GM12878 (cell line): ENCODE measurements at regions not wholly inside any gene's neighbourhood (a gene's known extent, or its start where the extent isn't known, plus 50 kb on each side); places are given as distances from the start of the nearest gene placed in this dataset.

Experiments
- ATAC-seq: fragments of 200-7000 bp; cut with Tn5 transposase; 3 replicates; pipeline ENCODE4 v1.9.1; 2020; ENCODE audit warnings: mild to moderate bottlenecking, moderate library complexity
- BruUV-seq: library from RNA; stranded (reverse); fragments of 400-500 nt; replicated peaks from 2 replicates; lab custom pipeline; 2021; lab: Mats Ljungman, UMichigan
- CTCF ChIA-PET: fragments of 300-600 bp; sonication (Branson Sonifier 250); formaldehyde crosslinking; extraction: SDS; loops from one replicate; lab custom pipeline; 2021; ENCODE audit warnings: inconsistent platforms; lab: Yijun Ruan, JAX
- POLR2A ChIA-PET: fragments of 350-600 bp; formaldehyde crosslinking; extraction: SDS; loops from one replicate; lab custom pipeline; 2021; ENCODE audit warnings: inconsistent platforms; lab: Charles Lee
- RAD21 ChIA-PET: fragments of 300-600 bp; sonication (Branson Sonifier 250); formaldehyde crosslinking; loops from one replicate; lab custom pipeline; 2023; ENCODE audit warnings: antibody characterized with exemption; ENCODE audit not compliant: unreplicated experiment; lab: Charles Lee
- SMC1A ChIA-PET: fragments of 300-600 bp; sonication (Branson Sonifier 250); formaldehyde crosslinking; loops from one replicate; lab custom pipeline; 2023; ENCODE audit not compliant: unreplicated experiment, uncharacterized antibody; lab: Charles Lee
- DNase-seq: peaks from one replicate; pipeline ENCODE4 v3.0.0-alpha.2; 2011; ENCODE audit warnings: low read depth, low spot score
- FAIRE-seq: peaks from 3 replicates; lab custom pipeline; 2011; peaks lifted over from hg19 to GRCh38; lab: Jason Lieb, UNC
- H2AFZ ChIP-seq: 2 replicates; pipeline ENCODE4 v1.6.0; 2011; ENCODE audit warnings: low read depth, low read length, control low read depth; ENCODE audit not compliant: control insufficient read depth
- H3K27ac ChIP-seq: 2 replicates; pipeline ENCODE4 v1.5.1; 2011; ENCODE audit warnings: control low read depth; ENCODE audit not compliant: control insufficient read depth, insufficient read depth
- H3K27me3 ChIP-seq, 2 experiments: replicated peaks in 1 of 2; 2 replicates each; pipeline versions ENCODE4 v1.6.0 to v1.6.1; 2011; ENCODE audit warnings: low read length in 1 of 2; ENCODE audit not compliant: control insufficient read depth in 2 of 2, insufficient read depth in 2 of 2
- H3K36me3 ChIP-seq, 2 experiments: 2 replicates each; pipeline ENCODE4 v1.5.1; 2011; ENCODE audit warnings: low read length in 1 of 2; ENCODE audit not compliant: control insufficient read depth in 2 of 2, insufficient read depth in 2 of 2
- H3K4me1 ChIP-seq: 2 replicates; pipeline ENCODE4 v1.6.1; 2011; ENCODE audit warnings: mild to moderate bottlenecking, low read length, moderate library complexity, mixed read lengths; ENCODE audit not compliant: control insufficient read depth, insufficient read depth
- H3K4me2 ChIP-seq: 2 replicates; pipeline ENCODE4 v1.6.0; 2011; ENCODE audit warnings: control low read depth; ENCODE audit not compliant: control insufficient read depth, insufficient read depth
- H3K4me3 ChIP-seq: fragments of 200-600 bp; sonication (generic); 2 replicates; pipeline ENCODE4 v1.5.1; 2016
- H3K79me2 ChIP-seq: 2 replicates; pipeline ENCODE4 v1.6.0; 2011; ENCODE audit warnings: low read length; ENCODE audit not compliant: control insufficient read depth, insufficient read depth
- H3K9ac ChIP-seq: 2 replicates; pipeline ENCODE4 v1.8.0; 2011; ENCODE audit warnings: low read length, control low read depth, mixed read lengths; ENCODE audit not compliant: control insufficient read depth, insufficient read depth
- H3K9me3 ChIP-seq: replicated peaks from 3 replicates; pipeline ENCODE4 v1.5.1; 2011; ENCODE audit warnings: mild to moderate bottlenecking, low read length; ENCODE audit not compliant: control insufficient read depth, insufficient read depth
- H4K20me1 ChIP-seq: 2 replicates; pipeline ENCODE4 v1.6.0; 2011; ENCODE audit not compliant: control insufficient read depth, insufficient read depth
- ASH2L ChIP-seq: fragments of 300-600, 200-600 bp; sonication (generic); IDR thresholded peaks from 2 replicates; pipeline ENCODE4 v1.6.1; 2017; ENCODE audit warnings: low read depth, mild to moderate bottlenecking, borderline replicate concordance
- BCL3 ChIP-seq: IDR thresholded peaks from 2 replicates; pipeline ENCODE4 v1.6.1; 2011; ENCODE audit warnings: borderline replicate concordance, low read depth, mild to moderate bottlenecking, moderate library complexity, low read length; ENCODE audit not compliant: insufficient read depth, poor library complexity, severe bottlenecking
- CHD1 ChIP-seq: IDR thresholded peaks from 2 replicates; pipeline ENCODE4 v1.6.1; 2012; ENCODE audit warnings: low read depth, low read length, improper control_type of control experiment
- DPF2 ChIP-seq: fragments of 450-650 bp; IDR thresholded peaks from 2 replicates; pipeline ENCODE4 v1.6.1; 2017; ENCODE audit warnings: mild to moderate bottlenecking
- E4F1 ChIP-seq: fragments of 450-650 bp; IDR thresholded peaks from 2 replicates; pipeline ENCODE4 v1.6.1; 2018; ENCODE audit warnings: borderline replicate concordance, mild to moderate bottlenecking; ENCODE audit not compliant: partially characterized antibody
- EP300 ChIP-seq, 2 experiments: fragments of 150-350 bp in 1 of 2; IDR thresholded peaks; 2 replicates each; pipeline ENCODE4 v1.6.1; 2011 to 2012; ENCODE audit warnings: low read depth in 2 of 2, low read length in 2 of 2, borderline replicate concordance in 1 of 2, improper control_type of control experiment in 1 of 2, inconsistent platforms in 1 of 2; ENCODE audit not compliant: control insufficient read depth in 1 of 2
- FOS ChIP-seq: IDR thresholded peaks from 3 replicates; pipeline ENCODE4 v1.6.1; 2011; ENCODE audit warnings: borderline replicate concordance; ENCODE audit not compliant: insufficient read length; ENCODE audit errors: extremely low read depth
- JUND ChIP-seq: IDR thresholded peaks from 2 replicates; pipeline ENCODE4 v1.6.1; 2012; ENCODE audit warnings: low read depth, mild to moderate bottlenecking, low read length, improper control_type of control experiment, moderate library complexity
- MEF2B ChIP-seq: fragments of 450-650 bp; IDR thresholded peaks from 2 replicates; pipeline ENCODE4 v1.6.1; 2018; ENCODE audit warnings: mild to moderate bottlenecking, moderate library complexity; ENCODE audit not compliant: partially characterized antibody, poor library complexity, severe bottlenecking
- NR2C1 ChIP-seq: fragments of 450-650 bp; IDR thresholded peaks from 2 replicates; pipeline ENCODE4 v1.6.1; 2017; ENCODE audit warnings: antibody characterized with exemption, mild to moderate bottlenecking, moderate library complexity
- PAX5 ChIP-seq: IDR thresholded peaks from 2 replicates; pipeline ENCODE4 v1.6.1; 2011; ENCODE audit warnings: low read depth, low read length, borderline replicate concordance
- PAX8 ChIP-seq: fragments of 450-650 bp; IDR thresholded peaks from 2 replicates; pipeline ENCODE4 v1.6.1; 2017; ENCODE audit warnings: mild to moderate bottlenecking, moderate library complexity
- RFX5 ChIP-seq: IDR thresholded peaks from 2 replicates; pipeline ENCODE4 v1.6.1; 2011; ENCODE audit warnings: low read depth, low read length, improper control_type of control experiment
- SUZ12 ChIP-seq: fragments of 200-600 bp; sonication (generic); IDR thresholded peaks from one replicate; pipeline ENCODE4 v1.6.1; 2018; ENCODE audit warnings: antibody characterized with exemption, mild to moderate bottlenecking; ENCODE audit not compliant: unreplicated experiment
- ZBTB40 ChIP-seq: fragments of 450-650 bp; IDR thresholded peaks from 2 replicates; pipeline ENCODE4 v1.6.1; 2016; ENCODE audit warnings: mild to moderate bottlenecking, moderate library complexity, borderline replicate concordance
- ZSCAN29 ChIP-seq: fragments of 450-650 bp; IDR thresholded peaks from 2 replicates; pipeline ENCODE4 v1.6.1; 2017; ENCODE audit warnings: mild to moderate bottlenecking, moderate library complexity
- WGBS: methylation state at CpG from one replicate; pipeline ENCODE4 v1.1.6; 2016; ENCODE audit warnings: low lambda C conversion rate; ENCODE audit not compliant: insufficient replicate concordance, insufficient coverage; ENCODE audit errors: missing lambda C conversion rate; 5-methylcytosine and 5-hydroxymethylcytosine counted together
- in situ Hi-C: fragments of 300-500 bp; cut with MboI; formaldehyde crosslinking; loops from 9 replicates; pipeline ENCODE4 v1.14.3; 2018; ENCODE audit warnings: mixed read lengths
- intact Hi-C: fragments of 100-400 bp; cut with micrococcal nuclease; formaldehyde crosslinking; loops from one replicate; pipeline ENCODE4 v1.14.2; 2022; ENCODE audit not compliant: unreplicated experiment
- TF ChIP-seq, protein P1 (sequence below): IDR thresholded peaks from 2 replicates; pipeline ENCODE4 v1.6.1; 2012; ENCODE audit warnings: low read depth, low read length, improper control_type of control experiment

GRCh38 chr11:121711939-121712338, 259.2 kb upstream of the SORL1-AS1 start:
- intact Hi-C loops: no loop called here
- DNase-seq (no peak), ATAC-seq (no peak), FAIRE-seq (no peak)
- no peak overlapping the region for H3K9ac ChIP-seq
- no peaks in the 10 kb centered on the region for H3K9me3 ChIP-seq
- H3K4me3 ChIP-seq: no peak overlapping the region
- ChIA-PET SMC1A (no interaction called here), CTCF (no interaction called here), POLR2A (no interaction called here), RAD21 (no interaction called here)
- H4K20me1 ChIP-seq: no peaks in the 10 kb centered on the region
- no peaks in the 10 kb centered on the region for H3K36me3 ChIP-seq
- no peak overlapping the region for H3K27ac ChIP-seq
- no peak overlapping the region for H2AFZ ChIP-seq
- no TSS peak for BruUV-seq
- in situ Hi-C loops: no loop called here
- no peaks in the 10 kb centered on the region for H3K4me1 ChIP-seq
- no peaks in the 10 kb centered on the region; a peak in 1 of 4 replicates for H3K27me3 ChIP-seq
- H3K4me2 ChIP-seq: no peak overlapping the region
- WGBS: 6% methylated on average over 1 of the region's 1 CpG
- H3K79me2 ChIP-seq: no peaks in the 10 kb centered on the region
- TF ChIP-seq ZSCAN29 (no peak), NR2C1 (no peak), E4F1 (no peak), JUND (no peak), RFX5 (no peak), DPF2 (no peak), ASH2L (no peak), PAX8 (no peak), ZBTB40 (no peak), SUZ12 (no peak), PAX5 (no peak), BCL3 (no peak), FOS (no peak), CHD1 (no peak), MEF2B (no peak), EP300 (IDR thresholded peaks at IDR 0.05; ENCODE audit: borderline replicate concordance in 1 of 2, control insufficient read depth in 1 of 2, low read depth in 2 of 2, low read length in 2 of 2) (no peak)
- TF ChIP-seq, protein P1, sequence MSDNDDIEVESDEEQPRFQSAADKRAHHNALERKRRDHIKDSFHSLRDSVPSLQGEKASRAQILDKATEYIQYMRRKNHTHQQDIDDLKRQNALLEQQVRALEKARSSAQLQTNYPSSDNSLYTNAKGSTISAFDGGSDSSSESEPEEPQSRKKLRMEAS: no peak
